Erythroblast (primary cell): ENCODE measurements at regions not wholly inside any gene's neighbourhood (a gene's known extent, or its start where the extent isn't known, plus 50 kb on each side); places are given as distances from the start of the nearest gene placed in this dataset.

Experiments
- GATA1 ChIP-seq: IDR thresholded peaks from 2 replicates; pipeline ENCODE4 v1.6.1; 2011; ENCODE audit warnings: low read depth, mild to moderate bottlenecking, control low read depth, low read length, moderate library complexity
- POLR2A ChIP-seq: IDR thresholded peaks from 2 replicates; pipeline ENCODE4 v1.6.1; 2011; ENCODE audit warnings: mild to moderate bottlenecking, low read length

DNA sequence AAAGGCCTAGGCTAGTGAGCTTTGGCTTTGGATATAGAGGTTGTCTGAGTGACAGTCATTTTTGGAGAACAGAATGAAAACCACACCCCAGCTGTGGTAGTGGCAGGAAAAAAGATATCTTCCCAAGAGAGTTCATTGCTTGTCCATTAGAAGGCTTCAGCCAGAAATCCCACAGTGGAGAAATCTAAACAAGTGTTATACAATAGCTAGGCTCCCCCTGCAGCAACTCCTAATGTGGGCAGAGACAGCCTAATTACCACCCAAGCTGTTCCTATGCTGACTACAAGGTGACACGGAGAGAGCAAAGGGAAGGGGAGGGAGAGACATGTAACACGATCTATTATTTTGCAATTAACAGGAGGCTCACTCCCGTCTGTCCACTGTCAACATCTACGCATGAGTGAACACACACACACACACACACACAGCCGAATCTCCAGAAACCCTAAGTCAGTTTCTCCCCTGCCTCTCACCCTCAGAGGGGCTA, 147.5 kb upstream of the TCF21 start:
- TF ChIP-seq POLR2A: no peak
- no peak for TF ChIP-seq GATA1
